B cell (primary cell): ENCODE measurements at regions not wholly inside any gene's neighbourhood (a gene's known extent, or its start where the extent isn't known, plus 50 kb on each side); places are given as distances from the start of the nearest gene placed in this dataset.

Experiments used
- ATAC-seq: fragments of 200-7000 bp; cut with Tn5 transposase; one replicate; pipeline ENCODE4 v1.10.0; 2021; ENCODE audit warnings: low read depth, mild to moderate bottlenecking, moderate number of reproducible peaks, moderate library complexity
- CTCF ChIA-PET: fragments of 350-600 bp; sonication (Branson Sonifier 250); formaldehyde crosslinking; loops from one replicate; lab custom pipeline; 2021; ENCODE audit warnings: antibody characterized with exemption, inconsistent platforms; lab: Charles Lee
- POLR2A ChIA-PET: fragments of 350-600 bp; sonication (Branson Sonifier 250); formaldehyde crosslinking; loops from one replicate; lab custom pipeline; 2021; ENCODE audit warnings: antibody characterized with exemption; lab: Charles Lee
- DNase-seq: peaks from one replicate; pipeline ENCODE4 v3.0.0; 2013
- H2AFZ ChIP-seq: 2 replicates; pipeline ENCODE4 v1.6.1; 2012; ENCODE audit warnings: mild to moderate bottlenecking, low read depth, low read length; ENCODE audit not compliant: insufficient read depth, poor library complexity, severe bottlenecking
- H3K27ac ChIP-seq, 2 donors: 1 replicate in 1 of 2; 2 replicates in 1 of 2; pipeline ENCODE4 v1.5.1; 2012 to 2013; ENCODE audit warnings: low read length in 2 of 2, mild to moderate bottlenecking in 2 of 2, moderate library complexity in 1 of 2
- H3K27me3 ChIP-seq, 4 experiments: fragments of 200-600 bp in 1 of 4; sonication (generic) in 1 of 4; replicated peaks in 1 of 4; 1 replicate in 2 of 4; 2 replicates in 2 of 4; pipeline versions ENCODE4 v1.6.1 to v1.7.0; 2013 to 2016; ENCODE audit warnings: low read length in 3 of 4, mild to moderate bottlenecking in 2 of 4, mixed read lengths in 1 of 4, moderate library complexity in 1 of 4; ENCODE audit not compliant: insufficient read depth in 4 of 4, control insufficient read depth in 3 of 4; ENCODE audit errors: control extremely low read depth in 1 of 4
- H3K36me3 ChIP-seq, 2 experiments: replicated peaks in 1 of 2; 1 replicate in 1 of 2; 2 replicates in 1 of 2; pipeline versions ENCODE4 v1.6.1 to v1.7.1; 2013; ENCODE audit warnings: low read length in 1 of 2; ENCODE audit not compliant: insufficient read depth in 2 of 2, control insufficient read depth in 1 of 2; ENCODE audit errors: control extremely low read depth in 1 of 2, extremely low read depth in 1 of 2
- H3K4me1 ChIP-seq, 2 donors: fragments of 200-600 bp in 1 of 2; sonication (generic) in 1 of 2; 1 replicate in 1 of 2; 2 replicates in 1 of 2; pipeline versions ENCODE4 v1.5.1 to v1.6.1; 2013 to 2017; ENCODE audit warnings: low read length in 2 of 2; ENCODE audit not compliant: control insufficient read depth in 2 of 2, insufficient read depth in 2 of 2
- H3K4me2 ChIP-seq: replicated peaks from 2 replicates; pipeline ENCODE3; 2012; ENCODE audit warnings: mild to moderate bottlenecking, low read depth, low read length; ENCODE audit not compliant: poor library complexity, severe bottlenecking
- H3K4me3 ChIP-seq, 5 experiments: fragments of 200-600 bp in 1 of 5; sonication (generic) in 1 of 5; 1 replicate in 3 of 5; 2 replicates in 2 of 5; pipeline versions ENCODE4 v1.5.1 to v1.7.0; 2011 to 2016; ENCODE audit warnings: low read length in 4 of 5, mild to moderate bottlenecking in 4 of 5, low read depth in 2 of 5, control low read depth in 1 of 5, moderate library complexity in 1 of 5; ENCODE audit not compliant: insufficient read depth in 1 of 5; ENCODE audit errors: control extremely low read depth in 1 of 5, extremely low read depth in 1 of 5
- H3K79me2 ChIP-seq: fragments of 200-600 bp; sonication (generic); one replicate; pipeline ENCODE4 v1.6.0; 2016; ENCODE audit warnings: low read length; ENCODE audit not compliant: control insufficient read depth, insufficient read depth
- H3K9ac ChIP-seq: fragments of 200-600 bp; sonication (generic); 2 replicates; pipeline ENCODE4 v1.6.1; 2017; ENCODE audit warnings: mild to moderate bottlenecking, low read length, moderate library complexity
- H3K9me3 ChIP-seq, 3 donors: one replicate each; pipeline versions ENCODE4 v1.6.1 to v1.7.1; 2013; ENCODE audit warnings: low read length in 2 of 3; ENCODE audit not compliant: control insufficient read depth in 2 of 3, insufficient read depth in 1 of 3; ENCODE audit errors: control extremely low read depth in 1 of 3
- H4K20me1 ChIP-seq: 2 replicates; pipeline ENCODE4 v1.6.0; 2012; ENCODE audit warnings: mild to moderate bottlenecking, low read length; ENCODE audit not compliant: insufficient read depth, control insufficient read depth, poor library complexity, severe bottlenecking
- H3K27ac Mint-ChIP-seq: one replicate; pipeline ENCODE4 v1.8.0; 2021; ENCODE audit warnings: mixed read lengths
- H3K27me3 Mint-ChIP-seq: one replicate; pipeline ENCODE4 v1.8.0; 2021; ENCODE audit warnings: mixed read lengths
- H3K4me1 Mint-ChIP-seq: one replicate; pipeline ENCODE4 v1.8.0; 2021; ENCODE audit warnings: mixed read lengths
- H3K4me3 Mint-ChIP-seq: one replicate; pipeline ENCODE4 v1.8.0; 2021; ENCODE audit warnings: mixed read lengths
- H3K9me3 Mint-ChIP-seq: one replicate; pipeline ENCODE4 v1.8.0; 2022; ENCODE audit warnings: mixed read lengths; ENCODE audit not compliant: insufficient read depth
- CTCF ChIP-seq: fragments of 200-600 bp; IDR thresholded peaks from one replicate; pipeline ENCODE4 v1.8.0; 2022; ENCODE audit warnings: antibody characterized with exemption, mild to moderate bottlenecking
- EZH2 ChIP-seq: IDR thresholded peaks from 2 replicates; pipeline ENCODE4 v1.6.1; 2012; ENCODE audit warnings: borderline replicate concordance, low read depth, mild to moderate bottlenecking, moderate library complexity, low read length; ENCODE audit not compliant: insufficient read depth, poor library complexity, severe bottlenecking
- whole genome bisulfite sequencing: methylation state at CpG from one replicate; pipeline ENCODE4 v1.1.5; 2013; ENCODE audit warnings: missing lambda C conversion rate; ENCODE audit not compliant: insufficient coverage; 5-methylcytosine and 5-hydroxymethylcytosine counted together
- intact Hi-C: fragments of 100-400 bp; cut with micrococcal nuclease; formaldehyde crosslinking; loops from one replicate; pipeline ENCODE4 v1.10.0; 2022

- Histone ChIP-seq H3K4me1 (no peaks in the 10 kb centered on the region), H3K4me2 (no peak overlapping the region), H2AFZ (no peak overlapping the region), H3K27me3 (no peaks in the 10 kb centered on the region), H3K27ac (no peak overlapping the region), H4K20me1 (no peaks in the 10 kb centered on the region), H3K36me3 (no peaks in the 10 kb centered on the region), H3K9me3 (no peaks in the 10 kb centered on the region), H3K4me3 (no peak overlapping the region), H3K79me2 (no peaks in the 10 kb centered on the region), H3K9ac (no peak overlapping the region)
- TF ChIP-seq EZH2 = no peak
- no peak for TF ChIP-seq CTCF
- Mint-ChIP-seq H3K27ac (no peak overlapping the region), H3K27me3 (no peaks in the 10 kb centered on the region), H3K4me1 (no peaks in the 10 kb centered on the region), H3K4me3 (no peak overlapping the region), H3K9me3 (no peaks in the 10 kb centered on the region)
- ChIA-PET CTCF (no interaction called here), POLR2A (no interaction called here)
- WGBS = 99% methylated on average over 7 of the region's 18 CpGs
- ATAC-seq = no peak
- no peak for DNase-seq
- intact Hi-C loops = no loop called here
Measured at GRCh38 chr12:78793982-78794381, 70.6 kb upstream of the SYT1 start.

DNA sequence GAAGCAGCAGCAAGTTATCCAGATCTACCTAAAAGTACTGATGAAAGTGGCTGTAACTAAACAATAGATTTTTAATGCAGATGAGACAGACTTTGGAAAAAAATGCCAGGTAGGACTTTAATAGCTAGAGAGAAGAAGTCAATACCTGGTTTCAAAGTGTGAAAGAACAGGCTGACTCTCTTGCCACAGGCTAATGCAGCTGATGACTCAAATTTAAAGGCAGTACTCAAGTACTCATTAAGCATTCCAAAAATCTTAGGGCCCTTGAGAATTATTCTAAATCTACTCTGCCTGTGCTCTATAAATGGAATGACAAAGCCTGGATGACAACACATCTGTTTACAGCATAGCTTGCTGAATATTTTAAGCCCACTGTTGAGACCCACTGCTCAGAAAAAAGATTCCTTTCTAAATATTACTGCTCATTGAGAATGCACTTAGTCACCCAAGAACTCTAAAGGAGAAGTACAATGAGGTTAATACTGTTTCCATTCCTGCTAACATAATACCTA is 68.6 kb upstream of the SYT1 start:
- Histone ChIP-seq H3K36me3 (no peaks in the 10 kb centered on the region), H3K27ac (no peak overlapping the region), H3K4me2 (no peak overlapping the region), H3K9ac (no peak overlapping the region), H3K9me3 (no peaks in the 10 kb centered on the region), H2AFZ (no peak overlapping the region), H3K27me3 (no peaks in the 10 kb centered on the region), H3K79me2 (no peaks in the 10 kb centered on the region), H4K20me1 (no peaks in the 10 kb centered on the region), H3K4me1 (no peaks in the 10 kb centered on the region), H3K4me3 (no peak overlapping the region)
- DNase-seq (no peak), ATAC-seq (no peak)
- H3K9me3 Mint-ChIP-seq = no peaks in the 10 kb centered on the region
- no peak overlapping the region for H3K27ac Mint-ChIP-seq
- no peaks in the 10 kb centered on the region for H3K4me1 Mint-ChIP-seq
- H3K27me3 Mint-ChIP-seq = no peaks in the 10 kb centered on the region
- ChIA-PET POLR2A (no interaction called here), CTCF (no interaction called here)
- intact Hi-C loops = no loop called here
- no peak overlapping the region for H3K4me3 Mint-ChIP-seq
- TF ChIP-seq EZH2 = no peak
- TF ChIP-seq CTCF = no peak
